Stimulated activated CD4-positive, alpha-beta T cell treated with anti-CD3 and anti-CD28 coated beads, Interleukin-15, amount 100 ng/mL, for 24 hours (primary cell): ENCODE measurements at regions not wholly inside any gene's neighbourhood (a gene's known extent, or its start where the extent isn't known, plus 50 kb on each side); places are given as distances from the start of the nearest gene placed in this dataset.

Source experiments
- DNase-seq: peaks from one replicate; pipeline ENCODE4 v3.0.0-alpha.2; 2020

DNA sequence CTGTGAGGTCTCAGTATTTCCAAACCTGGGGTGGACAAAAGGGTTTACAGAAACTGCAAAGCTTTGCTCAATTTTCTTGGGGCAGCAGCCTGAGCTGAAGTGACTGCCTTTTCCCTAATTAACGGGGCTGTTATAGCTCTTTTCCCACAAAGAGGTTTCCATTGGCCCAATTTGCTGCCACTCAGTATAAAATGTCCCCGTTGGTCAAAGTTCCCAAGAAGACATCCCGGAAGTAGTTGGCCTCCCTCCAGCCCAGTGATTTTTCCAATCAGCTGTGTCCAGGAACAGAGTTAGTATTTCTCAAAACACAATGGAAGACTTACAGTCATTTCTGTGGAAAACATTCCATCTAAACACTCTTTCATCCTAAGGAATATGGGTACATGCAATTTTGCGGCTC, 643.6 kb downstream of the ACTL7B start:
- DNase-seq: no peak

DNA sequence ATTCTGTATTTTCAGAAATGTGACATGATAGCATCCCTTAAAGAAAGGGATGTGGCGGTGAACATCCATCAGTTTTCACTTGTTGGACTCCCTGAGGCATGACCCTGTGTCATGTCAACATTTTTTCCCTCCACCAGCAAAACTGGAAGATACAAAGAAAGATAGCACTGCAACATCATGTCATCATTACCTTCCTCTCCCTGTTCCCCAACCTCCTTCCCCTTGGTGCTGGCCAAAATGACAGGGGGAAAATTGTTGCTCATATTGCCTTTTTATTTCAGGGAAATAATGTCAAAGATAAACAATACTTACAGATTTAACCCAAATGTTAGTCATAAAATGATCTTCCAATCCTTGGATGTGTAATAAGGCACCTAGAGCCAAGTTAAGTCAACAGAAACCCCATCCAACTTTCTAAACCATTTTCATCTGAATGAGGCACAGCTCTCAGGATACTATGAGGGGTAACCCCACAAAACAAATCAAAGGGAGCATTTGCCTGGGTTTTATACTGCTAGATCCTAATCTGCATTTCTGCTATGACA, 644.3 kb downstream of the ACTL7B start:
- DNase-seq: no peak

DNA sequence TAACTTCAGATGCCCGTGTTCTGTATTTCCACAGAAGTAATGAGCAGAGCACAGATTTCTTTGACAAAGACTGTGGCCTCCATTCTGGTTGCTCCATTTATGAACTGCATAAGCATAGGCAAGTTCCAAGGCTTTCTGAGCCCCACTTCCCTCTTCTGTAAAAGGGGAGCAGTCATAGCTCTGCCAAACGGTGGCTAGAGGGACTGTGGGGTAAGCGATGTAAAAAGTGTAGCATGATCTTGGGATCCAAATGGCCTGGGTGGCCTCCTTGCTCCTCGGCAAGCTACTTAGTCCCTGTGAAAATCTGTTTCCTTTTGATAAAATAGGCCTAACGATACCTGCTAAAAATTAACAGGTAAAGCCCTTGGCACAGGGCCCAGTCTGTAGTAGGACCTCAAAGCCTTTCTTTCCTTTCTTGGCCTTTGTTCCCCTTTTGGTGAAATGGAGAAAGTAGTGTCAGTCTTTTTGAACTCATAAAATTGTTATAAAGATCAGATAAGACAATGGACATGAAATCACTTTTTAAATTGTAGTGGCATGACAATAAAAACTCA, 646.6 kb downstream of the ACTL7B start:
- no peak for DNase-seq

DNA sequence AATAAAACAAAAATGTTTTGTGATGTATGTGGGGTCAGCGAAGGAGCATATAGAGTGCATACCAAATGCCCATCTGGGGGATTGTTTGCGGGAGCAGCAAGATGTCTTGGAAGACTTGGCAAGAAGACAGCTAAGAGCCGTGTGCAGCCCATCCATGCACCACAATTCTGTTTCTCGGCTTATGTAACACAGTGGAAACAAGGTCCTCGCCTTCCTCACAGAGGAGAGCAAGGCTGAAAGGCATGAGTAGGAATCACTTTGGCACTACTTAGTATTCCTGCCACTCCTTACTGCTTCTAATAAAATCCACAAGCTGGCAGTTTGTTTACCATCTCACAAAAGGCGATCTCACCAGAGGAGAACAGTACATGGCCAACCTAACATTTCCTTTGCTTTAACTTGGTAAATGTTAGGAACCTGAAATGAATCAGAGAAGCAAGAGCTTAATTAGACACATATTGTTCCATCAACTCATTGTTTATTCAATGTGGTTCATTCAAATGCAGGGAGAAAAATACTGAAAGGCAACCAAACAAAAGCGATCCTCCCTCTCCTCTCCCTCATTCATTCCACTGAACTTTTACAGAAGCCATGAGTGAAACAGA, 648.1 kb downstream of the ACTL7B start:
- no peak for DNase-seq

DNA sequence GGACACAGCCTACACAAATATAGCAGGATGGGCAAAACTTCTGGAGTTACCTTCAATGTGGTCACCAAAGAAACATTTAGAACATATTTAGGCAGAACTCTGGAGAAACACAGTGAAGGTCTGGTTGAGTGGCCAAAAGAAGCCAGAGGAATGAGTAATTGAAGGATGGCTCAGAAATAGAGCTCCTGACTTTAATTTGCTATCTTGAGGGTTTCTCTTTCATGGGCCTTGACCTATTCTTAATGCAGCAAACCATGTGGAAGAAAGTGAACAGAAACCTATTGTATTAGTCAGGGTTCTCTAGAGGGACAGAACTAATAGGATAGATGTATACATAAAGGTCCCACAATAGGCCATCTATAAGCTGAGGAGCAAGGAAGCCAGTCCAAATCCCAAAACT, 650.5 kb downstream of the ACTL7B start:
- DNase-seq: no peak

DNA sequence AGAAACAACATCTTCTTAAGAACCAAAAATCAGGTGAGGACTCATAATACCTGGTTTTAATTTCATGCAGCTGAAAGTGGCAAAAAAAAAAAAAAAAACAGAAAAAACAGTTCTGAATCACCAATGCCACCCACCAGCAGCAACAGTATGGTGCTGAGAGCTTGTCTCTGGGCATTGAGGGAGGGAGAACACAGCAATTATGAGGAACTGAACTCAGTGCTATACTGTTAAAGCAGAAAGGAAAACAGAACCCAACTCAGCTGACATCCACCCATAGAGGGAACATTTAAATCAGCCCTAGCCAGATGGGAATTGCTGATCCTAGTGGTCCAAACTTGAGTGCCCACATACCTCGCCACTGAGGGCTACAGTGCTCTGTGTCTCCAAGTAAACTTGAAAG, 657.9 kb downstream of the ACTL7B start:
- no peak for DNase-seq

DNA sequence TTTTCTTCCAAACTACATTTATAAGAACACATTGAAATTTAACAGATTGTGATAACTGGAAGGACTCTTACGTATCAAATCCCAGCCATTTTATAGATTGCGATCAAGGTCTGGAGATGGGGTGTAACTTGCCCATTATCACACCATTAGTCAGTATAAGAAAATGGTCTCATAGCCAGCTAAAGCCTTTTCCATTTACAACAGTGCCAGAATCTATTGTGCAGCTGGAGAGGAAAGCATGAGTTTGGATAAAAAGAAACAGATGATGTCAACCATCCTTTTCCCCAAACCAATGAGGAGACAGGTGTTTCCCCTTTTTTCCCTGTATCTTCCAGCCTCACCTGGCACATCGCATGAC, 658.8 kb downstream of the ACTL7B start:
- DNase-seq: no peak

DNA sequence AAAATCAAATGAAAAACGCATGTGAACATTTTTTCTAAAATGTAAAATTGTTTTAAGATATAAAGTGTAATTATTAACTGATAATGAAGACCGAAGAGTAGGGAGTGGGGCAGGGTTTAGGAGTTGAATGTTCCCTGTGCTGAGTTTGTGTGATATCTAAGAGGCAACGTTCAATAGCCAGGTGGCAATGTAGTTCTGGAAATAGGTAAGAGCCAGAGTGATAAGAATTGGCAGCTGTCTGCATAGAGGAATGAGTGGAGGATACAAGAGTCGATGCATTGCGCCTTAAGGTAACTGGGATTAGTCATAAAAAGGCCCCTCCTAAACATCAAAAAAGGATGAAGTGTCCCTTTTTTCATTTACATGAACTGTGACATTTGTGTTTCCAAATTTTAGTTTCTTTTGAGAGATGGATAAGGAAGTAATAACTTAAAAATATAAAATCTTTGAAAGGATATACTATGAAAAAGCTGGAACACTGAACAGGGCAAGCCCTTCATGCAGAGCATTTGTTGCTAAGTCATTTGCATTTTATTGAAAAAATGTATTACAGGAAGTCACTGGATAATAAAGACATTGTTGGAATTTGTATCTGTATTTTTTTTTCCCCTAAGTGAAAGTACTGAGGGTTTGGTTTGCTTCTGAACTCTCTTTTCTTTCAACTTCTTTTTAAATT, 659.3 kb downstream of the ACTL7B start:
- DNase-seq: no peak

DNA sequence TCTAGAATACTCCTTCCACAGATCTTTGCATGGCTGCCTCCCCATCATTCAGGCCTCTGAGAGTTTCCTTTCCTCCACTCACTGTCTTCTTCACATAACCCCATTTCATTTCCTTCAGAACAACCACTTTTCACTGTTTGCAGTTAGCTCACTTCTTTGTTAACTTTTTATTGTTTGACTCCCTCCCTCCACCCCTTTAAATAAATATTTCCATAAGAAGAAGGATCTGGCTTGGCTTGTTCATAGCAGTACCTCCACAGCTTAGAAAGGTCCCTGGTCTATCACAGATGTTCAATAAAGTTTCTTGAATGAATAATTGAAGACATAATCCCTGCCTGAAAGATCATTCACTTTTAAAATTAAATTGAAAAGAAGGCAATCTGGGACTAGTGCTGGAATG, 661.6 kb downstream of the ACTL7B start:
- no peak for DNase-seq

DNA sequence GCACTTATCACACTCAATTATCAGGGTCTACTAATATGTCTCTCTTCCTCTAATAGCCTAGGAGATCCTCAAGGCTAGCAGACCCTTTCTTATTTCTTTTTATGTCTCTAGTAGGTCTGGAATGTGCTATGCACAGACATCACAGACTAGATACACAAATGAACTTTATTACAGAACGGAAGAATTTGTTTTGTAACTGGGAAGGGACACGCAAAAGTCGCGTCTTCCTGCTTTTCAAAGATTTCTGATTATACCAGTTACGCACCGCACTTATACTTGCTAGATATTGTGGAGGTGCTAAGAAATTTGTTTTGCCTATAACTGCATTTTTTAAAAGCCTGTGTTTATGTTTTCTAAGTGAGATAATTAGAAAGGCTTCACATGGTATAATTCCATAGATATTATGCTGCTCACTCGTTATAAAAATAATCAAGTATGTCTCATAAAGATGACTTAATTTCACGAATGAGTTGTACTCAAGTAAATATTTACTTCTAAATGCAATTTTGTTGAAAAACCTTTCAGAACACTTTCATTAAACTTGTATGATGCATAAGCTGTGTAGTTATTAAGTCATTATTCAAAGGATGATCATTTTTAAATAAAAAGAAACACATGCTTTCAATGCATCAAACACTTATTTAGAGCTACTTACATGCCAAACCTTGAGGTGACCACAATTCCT, 662.6 kb downstream of the ACTL7B start:
- no peak for DNase-seq

DNA sequence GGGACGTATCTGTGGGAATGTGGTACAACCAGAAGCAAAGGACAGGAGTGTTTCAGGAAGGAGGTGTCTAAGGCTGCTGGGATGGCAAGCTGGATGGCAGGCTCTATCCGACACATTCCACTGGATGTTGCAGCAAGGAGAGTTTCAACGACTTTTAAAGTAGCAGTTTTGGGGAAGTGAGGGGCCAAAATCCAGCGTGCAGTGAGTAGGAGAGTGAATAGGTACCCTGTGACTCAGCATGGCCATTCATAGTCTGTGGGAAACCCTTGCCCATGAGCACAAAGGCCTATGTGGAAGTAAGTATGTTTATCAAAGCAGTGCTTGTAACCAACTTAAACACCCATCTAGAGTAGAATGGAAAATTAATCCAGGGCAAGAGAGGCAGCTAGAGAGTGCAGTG, 664.7 kb downstream of the ACTL7B start:
- no peak for DNase-seq

DNA sequence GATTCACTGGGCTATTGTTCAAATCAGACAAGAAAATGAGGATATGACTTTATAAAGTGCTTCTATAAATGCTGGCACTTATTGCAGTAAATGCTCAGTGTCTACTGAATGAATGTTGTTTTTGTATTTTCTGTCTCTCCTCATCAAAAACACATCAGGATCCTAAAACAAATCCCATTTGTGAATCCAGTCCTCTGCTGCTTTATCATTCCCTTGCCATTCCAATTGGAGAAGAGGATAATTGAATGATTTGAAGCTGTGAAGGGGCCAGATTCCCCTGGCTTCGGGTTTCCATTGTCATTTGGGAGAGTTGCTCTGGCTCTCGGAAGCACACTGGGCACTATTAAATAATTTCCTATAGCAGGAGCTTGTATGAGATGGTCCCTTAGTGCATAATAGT, 666.8 kb downstream of the ACTL7B start:
- no peak for DNase-seq

DNA sequence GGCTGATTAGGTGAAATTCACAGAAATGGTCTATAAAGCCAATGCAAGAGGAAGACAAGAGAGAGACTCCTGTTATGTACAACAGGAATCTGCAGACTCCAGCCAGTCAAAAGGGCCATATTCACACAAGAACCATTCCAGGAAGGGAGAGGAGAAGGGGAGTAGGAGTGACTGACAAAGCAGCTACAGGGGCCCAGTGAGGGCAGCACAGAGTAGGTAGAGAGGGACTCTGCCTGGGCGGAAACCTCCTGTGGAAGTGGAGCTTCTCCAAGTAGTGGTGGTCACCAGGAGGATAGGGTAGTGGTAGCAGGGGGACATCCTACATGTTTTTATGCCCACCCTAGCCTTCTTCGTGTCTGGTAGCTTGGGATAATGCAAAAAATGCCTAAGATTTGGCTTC, 667.3 kb downstream of the ACTL7B start:
- no peak for DNase-seq

DNA sequence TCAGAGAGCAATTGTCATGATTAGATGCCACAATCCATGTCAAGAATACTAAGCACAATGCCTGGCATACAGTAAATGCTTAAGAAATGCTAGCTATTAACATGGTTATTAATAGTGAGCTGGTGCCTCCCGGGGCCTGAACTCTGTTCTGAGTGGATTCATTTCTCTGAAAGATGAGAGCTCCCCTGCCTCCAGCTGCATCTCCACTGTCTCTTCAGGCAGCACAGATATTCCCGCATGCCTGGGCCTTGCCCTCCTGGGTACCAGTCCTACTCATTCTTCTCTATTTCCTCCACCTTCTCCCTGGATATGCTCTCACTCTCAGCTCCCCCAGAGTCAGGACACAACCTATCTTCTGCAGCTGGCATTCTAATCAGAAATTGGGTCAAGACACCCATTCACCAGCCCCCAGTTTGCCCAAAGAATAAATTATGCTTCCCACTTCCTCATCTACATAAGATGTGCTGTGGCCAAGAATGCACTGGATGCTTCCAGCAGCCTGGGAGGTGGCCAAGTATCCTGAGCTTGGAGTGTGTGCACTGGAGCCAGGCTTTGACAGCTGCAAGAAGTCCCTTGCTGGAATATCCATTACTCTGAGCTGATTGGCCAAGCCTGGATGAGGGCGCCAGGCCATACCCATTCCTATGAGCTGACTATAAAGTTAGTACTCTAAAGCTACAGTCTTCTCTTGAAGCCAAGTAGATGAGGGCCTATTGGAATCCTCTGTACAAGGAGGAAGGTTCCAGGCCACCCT, 669.0 kb downstream of the ACTL7B start:
- no peak for DNase-seq

DNA sequence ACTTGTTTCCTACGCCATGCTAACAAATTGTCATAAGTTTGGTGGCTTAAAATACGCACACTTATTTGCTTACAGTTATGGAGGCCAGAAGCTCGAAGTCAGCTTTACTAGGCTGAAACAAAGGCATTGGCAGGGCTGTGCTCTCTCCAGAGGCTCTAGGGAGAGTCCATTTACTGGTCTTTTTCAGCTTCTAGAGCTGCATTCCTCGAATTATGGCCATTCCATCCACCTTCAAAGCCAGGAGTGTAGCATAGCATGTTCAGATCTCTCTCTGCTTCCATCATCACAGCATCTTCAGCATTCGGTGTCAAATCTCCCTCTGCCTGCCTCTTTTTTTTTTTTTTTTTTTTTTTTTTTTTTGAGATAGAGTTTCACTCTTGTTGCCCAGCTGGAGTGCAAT, 670.2 kb downstream of the ACTL7B start:
- DNase-seq: no peak

DNA sequence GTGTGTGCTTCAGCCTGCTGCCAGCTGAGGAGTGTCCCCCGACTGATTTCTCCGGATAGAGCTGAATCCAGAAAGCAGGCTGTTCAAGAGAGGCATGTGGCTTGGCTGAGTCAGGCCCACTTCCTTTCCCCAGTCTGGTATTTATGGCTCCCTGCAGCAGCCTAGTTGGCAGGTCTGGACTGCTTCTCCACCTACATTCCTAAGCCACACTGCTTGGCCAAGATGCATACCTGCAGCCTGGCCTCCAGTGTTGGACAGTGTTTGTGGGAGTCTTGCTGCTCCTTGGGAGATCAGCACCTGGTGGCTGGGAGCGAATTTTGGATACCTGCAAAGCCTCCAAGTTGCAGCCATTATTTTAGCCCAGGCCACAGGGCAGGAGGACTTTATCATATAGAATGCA, 670.8 kb downstream of the ACTL7B start:
- no peak for DNase-seq

DNA sequence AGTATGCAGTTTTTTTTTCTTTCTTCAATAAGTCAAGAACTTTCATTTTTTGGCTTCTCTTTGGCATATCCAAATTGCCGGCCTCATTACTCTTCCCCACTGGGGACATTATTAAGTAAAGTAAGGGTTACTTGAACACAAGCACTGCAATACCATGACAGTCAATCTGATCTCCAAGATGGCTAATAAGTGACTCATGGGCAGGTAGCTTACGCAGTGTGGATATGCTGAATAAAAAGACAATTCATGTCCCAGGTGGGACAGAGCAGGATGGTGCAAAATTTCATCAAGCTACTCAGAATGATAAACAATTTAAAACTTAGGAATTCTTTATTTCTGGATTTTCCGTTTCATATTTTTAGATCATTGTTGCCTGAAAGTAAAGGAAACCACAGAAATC, 671.8 kb downstream of the ACTL7B start:
- DNase-seq: no peak

DNA sequence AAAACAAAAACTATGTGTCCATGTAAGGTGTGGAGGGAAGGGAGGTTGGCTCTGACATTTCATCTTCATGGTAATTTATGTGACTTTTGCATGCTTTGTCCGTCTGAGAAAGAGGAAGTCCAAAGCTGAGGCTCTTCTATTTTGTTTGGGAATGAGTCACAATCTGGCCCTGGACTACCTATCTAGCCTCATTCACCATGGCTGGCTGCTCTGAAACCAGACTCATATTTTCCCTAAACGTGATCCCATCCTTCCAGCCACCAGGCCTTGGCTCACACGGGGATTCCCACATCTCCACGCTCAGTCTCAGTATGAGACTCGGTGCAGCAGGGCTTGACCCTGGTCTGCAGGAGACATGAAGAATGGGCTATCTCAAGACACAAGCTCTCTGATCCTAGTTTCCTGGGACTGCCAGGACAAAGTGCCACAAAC, 672.8 kb downstream of the ACTL7B start:
- DNase-seq: no peak

DNA sequence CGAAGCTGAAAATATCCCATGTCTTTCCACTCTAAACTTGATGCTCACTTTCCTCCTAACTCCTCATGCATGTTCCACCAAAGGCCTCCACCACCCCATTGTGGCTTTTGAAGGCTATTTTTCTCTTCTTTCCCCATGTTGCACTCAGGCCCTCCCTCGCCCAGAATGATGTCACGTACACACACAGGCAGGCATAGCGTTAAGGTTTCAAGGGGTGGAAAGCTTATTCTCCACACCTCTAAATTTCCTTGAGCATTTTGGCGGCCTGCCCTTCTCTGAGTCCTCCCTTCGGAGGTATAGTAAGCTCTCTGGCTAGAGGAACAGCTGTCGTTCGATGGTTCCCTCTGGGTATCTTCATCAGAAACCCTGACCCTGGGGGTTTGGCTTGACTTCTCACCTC, 673.5 kb downstream of the ACTL7B start:
- DNase-seq: no peak

DNA sequence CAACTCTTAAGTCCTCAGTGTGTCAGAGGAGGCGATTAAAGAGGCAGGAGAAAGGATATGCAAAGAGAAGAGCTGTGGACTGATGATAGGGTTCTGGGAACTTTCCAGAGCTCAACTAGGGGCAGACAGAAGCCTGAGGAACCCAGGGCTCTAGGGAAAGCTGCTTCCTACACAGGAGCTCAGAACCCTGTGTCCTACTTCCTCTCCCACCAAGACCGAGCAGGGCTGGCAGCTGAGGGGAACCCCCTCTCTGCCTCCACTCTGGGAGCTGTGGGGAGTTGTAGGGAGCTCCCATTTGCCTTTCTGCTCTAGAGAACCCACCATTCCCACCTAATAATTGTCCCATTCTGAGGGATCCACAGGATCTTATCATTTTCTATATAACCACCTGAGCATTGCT, 674.3 kb downstream of the ACTL7B start:
- no peak for DNase-seq

DNA sequence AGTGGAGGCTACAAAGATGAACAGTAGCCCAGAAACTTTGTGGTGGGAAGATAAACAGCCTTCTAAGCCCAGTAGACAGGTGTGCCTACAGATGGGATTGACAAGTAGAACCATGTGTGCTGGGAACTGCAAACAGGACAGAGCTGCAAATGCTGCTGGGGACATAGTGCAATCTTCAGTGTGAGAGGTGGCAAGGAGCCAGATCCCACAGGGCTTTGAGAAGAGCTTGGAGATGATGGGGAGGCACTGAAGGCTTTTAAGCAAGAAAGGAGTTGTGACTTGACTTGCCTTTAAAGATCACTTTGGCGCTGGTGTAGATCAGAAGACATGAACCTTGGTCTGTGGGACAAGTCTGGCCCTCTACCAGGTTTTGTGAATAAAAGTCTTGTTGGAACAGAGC, 675.2 kb downstream of the ACTL7B start:
- no peak for DNase-seq

DNA sequence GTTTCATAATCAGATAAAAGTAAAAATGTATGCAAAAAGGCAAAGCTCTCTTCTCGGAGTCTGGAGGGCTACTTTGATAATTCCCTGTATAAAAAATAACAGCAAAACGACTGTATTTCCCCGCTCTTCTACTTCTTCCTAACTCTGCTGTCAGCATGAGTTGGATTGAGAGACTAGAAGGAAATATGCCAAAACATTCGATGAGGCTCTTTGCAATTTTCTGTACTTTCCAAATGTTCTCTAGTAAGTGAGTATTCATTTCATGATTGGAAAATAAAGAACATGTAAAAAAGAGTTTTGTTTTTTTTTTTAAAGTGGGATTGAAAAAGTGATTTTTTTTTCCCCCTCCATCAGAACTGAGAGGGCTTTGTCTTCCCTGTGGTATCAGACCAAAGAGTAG, 677.5 kb downstream of the ACTL7B start:
- no peak for DNase-seq

DNA sequence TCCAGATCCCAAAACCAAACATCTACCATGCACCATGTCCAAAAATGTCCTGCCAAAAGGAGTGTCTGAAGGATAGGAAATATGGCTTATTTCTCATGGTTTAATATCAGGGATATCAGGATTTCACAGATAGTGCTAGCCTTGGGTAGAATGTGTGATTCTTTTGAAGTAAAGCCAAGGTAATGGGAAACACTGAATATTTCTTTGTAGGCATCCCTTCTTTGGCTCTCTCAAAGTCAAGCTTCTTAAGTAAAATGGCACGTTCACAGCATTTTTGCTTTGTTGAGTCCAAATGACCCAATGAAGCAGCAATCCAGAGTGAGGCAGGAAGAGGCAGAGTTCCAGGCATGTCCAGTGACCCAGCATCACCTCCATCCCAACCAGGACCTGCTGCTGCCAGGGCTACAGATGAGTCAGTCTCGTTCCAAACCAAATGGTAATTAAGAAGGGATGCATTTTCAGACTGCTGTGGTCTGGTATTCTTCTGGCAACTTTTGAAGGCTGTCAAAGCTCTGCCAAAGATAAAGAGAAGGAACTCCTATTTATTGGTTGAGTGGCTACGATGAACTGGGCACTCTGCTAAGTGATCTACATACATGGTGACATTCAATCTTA, 678.8 kb upstream of the KLF4 start:
- no peak for DNase-seq
